NAMALWA (cell line): ENCODE measurements at regions not wholly inside any gene's neighbourhood (a gene's known extent, or its start where the extent isn't known, plus 50 kb on each side); places are given as distances from the start of the nearest gene placed in this dataset.

ENCODE experiments used
- DNase-seq: peaks from one replicate; pipeline ENCODE4 v3.0.0-alpha.2; 2015; ENCODE audit warnings: low spot score

DNA sequence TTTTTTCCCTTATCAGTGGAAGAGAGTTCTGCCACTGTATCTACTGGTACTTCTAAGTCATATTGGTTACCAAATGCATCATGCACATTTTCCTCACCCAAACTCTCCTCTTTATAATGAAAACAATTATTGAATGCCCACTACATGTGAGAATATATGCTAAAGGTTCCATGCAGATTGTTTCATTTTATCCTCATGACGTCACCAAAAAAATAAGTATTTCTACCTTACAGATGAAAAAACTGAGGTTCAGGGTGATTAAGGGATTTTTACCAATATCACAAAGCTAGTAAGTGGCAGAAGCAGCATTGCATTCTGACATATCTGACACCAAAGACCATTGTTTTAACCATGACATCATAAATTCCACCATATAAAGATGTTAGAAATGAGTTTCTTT is 51.9 kb upstream of the ZEB2 start:
- no peak for DNase-seq

DNA sequence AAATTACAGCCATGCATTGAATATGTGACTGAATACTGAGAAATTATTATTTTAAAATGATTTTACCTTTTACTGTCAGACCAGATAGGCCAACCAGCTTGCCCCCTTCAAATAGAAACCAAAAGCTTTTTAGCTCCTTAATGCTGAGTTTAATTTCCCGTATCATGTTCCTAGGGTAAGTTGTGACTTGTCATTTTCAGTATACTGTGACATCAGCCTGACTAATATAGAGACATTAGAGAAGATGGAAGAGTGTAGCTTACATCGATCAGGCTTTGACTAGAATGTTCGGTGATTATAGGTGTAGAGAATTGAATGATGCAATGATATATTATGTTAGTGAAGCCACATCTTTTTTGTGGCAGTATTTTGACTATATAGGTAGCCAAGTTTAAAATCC is 50.6 kb upstream of the ZEB2 start:
- DNase-seq = no peak
